ENCODE measurements at regions not wholly inside any gene's neighbourhood (a gene's known extent, or its start where the extent isn't known, plus 50 kb on each side); places are given as distances from the start of the nearest gene placed in this dataset.

- WGBS, 10 experiments, result 20 to 83% (median 71%) methylated on average over 2 to 6 of the region's 7 CpGs; no CpG with 5 or more reads in 2 of the 10 experiments
- peak in 4 of 8 experiments; percentile 27 to 78 (median 54) for ATAC-seq (replicated peaks in 6 of 8)
- Histone ChIP-seq H3K27ac (no peak overlapping the region), H3K4me1 (replicated peaks in 1 of 2) (no peaks in the 10 kb centered on the region), H3K4me3 (no peak overlapping the region)
- in situ Hi-C loops (cut with MboI; ENCODE audit: low pct_unique_long_range_greater_than_20kb in 2 of 9, low sequenced_read_pairs in 9 of 9, unreplicated experiment in 9 of 9), result loop anchor here in 1 of 9 experiments (25.0 kb wide), 1 partner anchor 391 kb away; the partner anchor contains the start of gene TRIB2
These were observed 395.6 kb upstream of the TRIB2 start for GRCh38 chr2:12320991-12321641.

- no peak overlapping the region for H3K27ac ChIP-seq
- in situ Hi-C loops (cut with MboI; ENCODE audit: low pct_unique_long_range_greater_than_20kb in 2 of 9, low sequenced_read_pairs in 9 of 9, unreplicated experiment in 9 of 9), result loop anchor here in 1 of 9 experiments (25.0 kb wide), 1 partner anchor 390 kb away; the partner anchor contains the start of gene TRIB2
These were observed 394.9 kb upstream of the TRIB2 start for GRCh38 chr2:12321886-12322285.

GRCh38 chr2:12325806-12326205 lies 390.9 kb upstream of the TRIB2 start:
- 83 to 100% (median 95%) methylated on average over 2 to 9 of the region's 9 CpGs for WGBS, 10 experiments
- no peak overlapping the region for H3K4me3 ChIP-seq
- H3K4me1 ChIP-seq (replicated peaks in 1 of 2), result no peaks in the 10 kb centered on the region
- ATAC-seq (replicated peaks in 6 of 8), result no peak
- in situ Hi-C loops (cut with MboI; ENCODE audit: low pct_unique_long_range_greater_than_20kb in 2 of 9, low sequenced_read_pairs in 9 of 9, unreplicated experiment in 9 of 9), result no loop called here
- H3K27ac ChIP-seq, result no peak overlapping the region

More at GRCh38 chr2:12321886-12322285, 394.9 kb upstream of the TRIB2 start:
- 5 to 100% (median 89%) methylated on average over 2 of the region's 2 CpGs; no CpG with 5 or more reads in 2 of the 10 experiments for WGBS, 10 experiments
- Histone ChIP-seq H3K4me3 (no peak overlapping the region), H3K4me1 (replicated peaks in 1 of 2) (no peaks in the 10 kb centered on the region)
- ATAC-seq (replicated peaks in 6 of 8), result no peak

GRCh38 chr2:12326449-12327190 lies 390.1 kb upstream of the TRIB2 start:
- 60 to 100% (median 87%) methylated on average over 1 to 9 of the region's 12 CpGs; no CpG with 5 or more reads in 1 of the 10 experiments for whole genome bisulfite sequencing, 10 experiments
- in situ Hi-C loops (cut with MboI; ENCODE audit: low pct_unique_long_range_greater_than_20kb in 2 of 9, low sequenced_read_pairs in 9 of 9, unreplicated experiment in 9 of 9), result no loop called here
- no peak for ATAC-seq (replicated peaks in 6 of 8)
- H3K4me1 ChIP-seq (replicated peaks in 1 of 2), result no peaks in the 10 kb centered on the region
- H3K27ac ChIP-seq, result no peak overlapping the region
- no peak overlapping the region for H3K4me3 ChIP-seq

- H3K27ac ChIP-seq, result no peak overlapping the region
- H3K4me1 ChIP-seq (replicated peaks in 1 of 2), result peaks cover 13 to 14% of the 10 kb centered on the region in 2 donors
- 42 to 100% (median 75%) methylated on average over 1 to 3 of the region's 3 CpGs; no CpG with 5 or more reads in 1 of the 10 experiments for WGBS, 10 experiments
- ATAC-seq (replicated peaks in 6 of 8), result peak in 3 of 8 experiments; percentile 34 to 54 (median 44)
- in situ Hi-C loops (cut with MboI; ENCODE audit: low pct_unique_long_range_greater_than_20kb in 2 of 9, low sequenced_read_pairs in 9 of 9, unreplicated experiment in 9 of 9), result no loop called here
- no peak overlapping the region for H3K4me3 ChIP-seq
These were observed 385.8 kb upstream of the TRIB2 start for GRCh38 chr2:12330916-12331315.

- H3K27ac ChIP-seq, result no peak overlapping the region
- 83 to 100% (median 95%) methylated on average over 1 to 2 of the region's 2 CpGs for WGBS, 10 experiments
- no peak overlapping the region for H3K4me3 ChIP-seq
- no peak for ATAC-seq (replicated peaks in 6 of 8)
- in situ Hi-C loops (cut with MboI; ENCODE audit: low pct_unique_long_range_greater_than_20kb in 2 of 9, low sequenced_read_pairs in 9 of 9, unreplicated experiment in 9 of 9), result no loop called here
- peaks cover 17 to 20% of the 10 kb centered on the region in 2 donors for H3K4me1 ChIP-seq (replicated peaks in 1 of 2)
These were observed 385.0 kb upstream of the TRIB2 start for GRCh38 chr2:12331698-12332097.

GRCh38 chr2:12333293-12333692 lies 383.4 kb upstream of the TRIB2 start:
- no peak for ATAC-seq (replicated peaks in 6 of 8)
- 40 to 85% (median 60%) methylated on average over 1 to 2 of the region's 2 CpGs; no CpG with 5 or more reads in 1 of the 10 experiments for WGBS, 10 experiments
- Histone ChIP-seq H3K4me1 (replicated peaks in 1 of 2) (peaks cover 17 to 20% of the 10 kb centered on the region in 2 donors), H3K4me3 (no peak overlapping the region), H3K27ac (no peak overlapping the region)
- in situ Hi-C loops (cut with MboI; ENCODE audit: low pct_unique_long_range_greater_than_20kb in 2 of 9, low sequenced_read_pairs in 9 of 9, unreplicated experiment in 9 of 9), result no loop called here

GRCh38 chr2:12334412-12334966 lies 382.2 kb upstream of the TRIB2 start:
- H3K27ac ChIP-seq, result no peak overlapping the region
- H3K4me3 ChIP-seq, result no peak overlapping the region
- H3K4me1 ChIP-seq (replicated peaks in 1 of 2), result peaks cover 17 to 20% of the 10 kb centered on the region in 2 donors
- in situ Hi-C loops (cut with MboI; ENCODE audit: low pct_unique_long_range_greater_than_20kb in 2 of 9, low sequenced_read_pairs in 9 of 9, unreplicated experiment in 9 of 9), result no loop called here
- WGBS, 10 experiments, result 53 to 85% (median 71%) methylated on average over 2 to 9 of the region's 11 CpGs; no CpG with 5 or more reads in 1 of the 10 experiments
- ATAC-seq (replicated peaks in 6 of 8), result peak in 5 of 8 experiments; percentile 61 to 96 (median 75)

GRCh38 chr2:12335131-12335530 lies 381.6 kb upstream of the TRIB2 start:
- H3K27ac ChIP-seq, result no peak overlapping the region
- 62 to 82% (median 75%) methylated on average over 2 to 6 of the region's 6 CpGs; no CpG with 5 or more reads in 3 of the 10 experiments for WGBS, 10 experiments
- no peak for ATAC-seq (replicated peaks in 6 of 8)

GRCh38 chr2:12335995-12336394 lies 380.7 kb upstream of the TRIB2 start:
- Histone ChIP-seq H3K4me1 (replicated peaks in 1 of 2) (peaks cover 17 to 20% of the 10 kb centered on the region in 2 donors), H3K27ac (no peak overlapping the region), H3K4me3 (no peak overlapping the region)
- in situ Hi-C loops (cut with MboI; ENCODE audit: low pct_unique_long_range_greater_than_20kb in 2 of 9, low sequenced_read_pairs in 9 of 9, unreplicated experiment in 9 of 9), result no loop called here
- WGBS, 10 experiments, result 43 to 90% (median 69%) methylated on average over 1 to 2 of the region's 2 CpGs
- ATAC-seq (replicated peaks in 6 of 8), result peak in 4 of 8 experiments; percentile 52 to 78 (median 70)

More at GRCh38 chr2:12335131-12335530, 381.6 kb upstream of the TRIB2 start:
- in situ Hi-C loops (cut with MboI; ENCODE audit: low pct_unique_long_range_greater_than_20kb in 2 of 9, low sequenced_read_pairs in 9 of 9, unreplicated experiment in 9 of 9), result no loop called here
- H3K4me1 ChIP-seq (replicated peaks in 1 of 2), result peaks cover 17 to 20% of the 10 kb centered on the region in 2 donors
- H3K4me3 ChIP-seq, result no peak overlapping the region

- in situ Hi-C loops (cut with MboI; ENCODE audit: low pct_unique_long_range_greater_than_20kb in 2 of 9, low sequenced_read_pairs in 9 of 9, unreplicated experiment in 9 of 9), result no loop called here
- no peak overlapping the region for H3K27ac ChIP-seq
- no peak overlapping the region for H3K4me3 ChIP-seq
- H3K4me1 ChIP-seq (replicated peaks in 1 of 2), result peaks cover 16 to 20% of the 10 kb centered on the region in 2 donors
- WGBS, 10 experiments, result 60 to 90% (median 78%) methylated on average over 2 to 7 of the region's 7 CpGs
- no peak for ATAC-seq (replicated peaks in 6 of 8)
These were observed 377.6 kb upstream of the TRIB2 start for GRCh38 chr2:12338946-12339697.

- ATAC-seq (replicated peaks in 6 of 8), result peak in 1 of 8 experiments; percentile 15
- Histone ChIP-seq H3K4me3 (no peak overlapping the region), H3K4me1 (replicated peaks in 1 of 2) (peaks cover 8 to 13% of the 10 kb centered on the region in 2 donors), H3K27ac (no peak overlapping the region)
- in situ Hi-C loops (cut with MboI; ENCODE audit: low pct_unique_long_range_greater_than_20kb in 2 of 9, low sequenced_read_pairs in 9 of 9, unreplicated experiment in 9 of 9), result no loop called here
- WGBS, 10 experiments, result 38 to 100% (median 71%) methylated on average over 1 to 4 of the region's 4 CpGs; no CpG with 5 or more reads in 4 of the 10 experiments
These were observed 376.6 kb upstream of the TRIB2 start for GRCh38 chr2:12340164-12340563.

All from motor neuron (in vitro differentiated cells).